Mesendoderm (in vitro differentiated cells): ENCODE measurements at regions not wholly inside any gene's neighbourhood (a gene's known extent, or its start where the extent isn't known, plus 50 kb on each side); places are given as distances from the start of the nearest gene placed in this dataset.
A peak's percentile ranks its signal among the peaks of the same experiment; 100 is the strongest.

Source experiments
- DNase-seq: peaks from one replicate; pipeline ENCODE4 v3.0.0; 2013
- H2AK5ac ChIP-seq: 2 replicates; pipeline ENCODE4 v1.6.1; 2013; ENCODE audit warnings: low read length, inconsistent platforms
- H2BK120ac ChIP-seq: 2 replicates; pipeline ENCODE4 v1.6.1; 2013; ENCODE audit warnings: low read depth, mild to moderate bottlenecking, low read length, moderate library complexity, mixed read lengths
- H2BK15ac ChIP-seq: replicated peaks from 2 replicates; pipeline ENCODE4 v1.6.1; 2013; ENCODE audit warnings: low read depth, mild to moderate bottlenecking, moderate library complexity
- H2BK5ac ChIP-seq: 2 replicates; pipeline ENCODE4 v1.6.1; 2013; ENCODE audit warnings: low read length, inconsistent platforms
- H3K18ac ChIP-seq: 2 replicates; pipeline ENCODE4 v1.6.1; 2013; ENCODE audit warnings: mild to moderate bottlenecking, low read length, mixed read lengths
- H3K23ac ChIP-seq: one replicate; pipeline ENCODE4 v1.6.1; 2013; ENCODE audit warnings: low read length
- H3K27ac ChIP-seq: 2 replicates; pipeline ENCODE4 v1.5.1; 2013; ENCODE audit warnings: low read depth, mild to moderate bottlenecking, inconsistent platforms, low read length, moderate library complexity
- H3K27me3 ChIP-seq: 2 replicates; pipeline ENCODE4 v1.6.1; 2013; ENCODE audit warnings: low read length, control low read depth, mild to moderate bottlenecking, inconsistent platforms; ENCODE audit not compliant: insufficient read depth, poor library complexity
- H3K36me3 ChIP-seq: 2 replicates; pipeline ENCODE4 v1.6.1; 2013; ENCODE audit warnings: low read length, inconsistent platforms; ENCODE audit not compliant: control insufficient read depth, insufficient read depth
- H3K4ac ChIP-seq: one replicate; pipeline ENCODE4 v1.6.1; 2013; ENCODE audit warnings: low read depth, mild to moderate bottlenecking, low read length, moderate library complexity
- H3K4me1 ChIP-seq: 2 replicates; pipeline ENCODE4 v1.6.1; 2013; ENCODE audit warnings: low read depth, low read length, inconsistent platforms; ENCODE audit not compliant: control insufficient read depth
- H3K4me2 ChIP-seq: 2 replicates; pipeline ENCODE4 v1.6.1; 2013; ENCODE audit warnings: low read length
- H3K4me3 ChIP-seq: 2 replicates; pipeline ENCODE4 v1.5.1; 2013; ENCODE audit warnings: mild to moderate bottlenecking, low read length
- H3K56ac ChIP-seq: one replicate; pipeline ENCODE4 v1.6.1; 2013; ENCODE audit warnings: low read length
- H3K79me1 ChIP-seq: 2 replicates; pipeline ENCODE4 v1.6.1; 2013; ENCODE audit warnings: low read length, inconsistent platforms
- H3K79me2 ChIP-seq: 2 replicates; pipeline ENCODE4 v1.6.1; 2013; ENCODE audit warnings: mild to moderate bottlenecking, low read length; ENCODE audit not compliant: control insufficient read depth, insufficient read depth
- H3K9ac ChIP-seq: 2 replicates; pipeline ENCODE4 v1.6.1; 2013; ENCODE audit warnings: low read length, inconsistent platforms
- H4K5ac ChIP-seq: one replicate; pipeline ENCODE4 v1.6.1; 2013; ENCODE audit warnings: low read length
- H4K8ac ChIP-seq: one replicate; pipeline ENCODE4 v1.6.1; 2013; ENCODE audit warnings: low read depth, mild to moderate bottlenecking, control low read depth, low read length, moderate library complexity
- WGBS: extraction: QIAGEN DNeasy Blood & Tissue Kit; methylation state at CpG from one replicate; pipeline ENCODE4 v1.1.7; 2013; ENCODE audit warnings: low lambda C conversion rate, missing lambda C conversion rate; ENCODE audit not compliant: insufficient coverage; ENCODE audit errors: extremely low coverage; 5-methylcytosine and 5-hydroxymethylcytosine counted together

GRCh38 chr1:244341455-244342450, 110.0 kb downstream of the ADSS2 start:
- peak overlapping the region; percentile 96 for H3K4ac ChIP-seq
- no peaks in the 10 kb centered on the region for H3K27me3 ChIP-seq
- peak overlapping the region; percentile 41 for H3K9ac ChIP-seq
- peak overlapping the region; percentile 92 for H3K18ac ChIP-seq
- H3K79me2 ChIP-seq: no peaks in the 10 kb centered on the region
- peaks cover 4% of the 10 kb centered on the region for H3K4me1 ChIP-seq
- H3K27ac ChIP-seq: peak overlapping the region; percentile 77
- peak overlapping the region; percentile 60 for H4K8ac ChIP-seq
- peak overlapping the region; percentile 66 for H3K56ac ChIP-seq
- no peaks in the 10 kb centered on the region for H3K79me1 ChIP-seq
- peak overlapping the region; percentile 75 for H2BK5ac ChIP-seq
- no peak overlapping the region for H3K23ac ChIP-seq
- DNase-seq: peak; percentile 95
- H2BK120ac ChIP-seq: peak overlapping the region; percentile 96
- no peak overlapping the region for H3K4me2 ChIP-seq
- no peak overlapping the region for H2BK15ac ChIP-seq
- H4K5ac ChIP-seq: no peak overlapping the region
- H3K36me3 ChIP-seq: no peaks in the 10 kb centered on the region
- H3K4me3 ChIP-seq: no peak overlapping the region
- peak overlapping the region; percentile 9 for H2AK5ac ChIP-seq
- WGBS: no CpG with 5 or more reads among the region's 16 CpGs

GRCh38 chr1:244344001-244344400, 107.7 kb downstream of the ADSS2 start:
- H3K27me3 ChIP-seq: no peaks in the 10 kb centered on the region
- no peak overlapping the region for H2BK120ac ChIP-seq
- no peak overlapping the region for H3K4me3 ChIP-seq
- H3K27ac ChIP-seq: no peak overlapping the region
- H2BK5ac ChIP-seq: no peak overlapping the region
- H3K23ac ChIP-seq: no peak overlapping the region
- H2AK5ac ChIP-seq: peak overlapping the region; percentile 14
- H3K56ac ChIP-seq: no peak overlapping the region
- no peak overlapping the region for H4K5ac ChIP-seq
- H3K36me3 ChIP-seq: no peaks in the 10 kb centered on the region
- peak overlapping the region; percentile 72 for H3K4ac ChIP-seq
- DNase-seq: no peak
- no CpG with 5 or more reads among the region's 6 CpGs for WGBS
- H3K18ac ChIP-seq: no peak overlapping the region
- no peak overlapping the region for H2BK15ac ChIP-seq
- no peaks in the 10 kb centered on the region for H3K79me2 ChIP-seq
- no peak overlapping the region for H4K8ac ChIP-seq
- H3K4me1 ChIP-seq: peaks cover 4% of the 10 kb centered on the region
- no peaks in the 10 kb centered on the region for H3K79me1 ChIP-seq
- no peak overlapping the region for H3K9ac ChIP-seq
- no peak overlapping the region for H3K4me2 ChIP-seq

- WGBS: no CpG with 5 or more reads among the region's 6 CpGs
- H3K27me3 ChIP-seq: no peaks in the 10 kb centered on the region
- H3K9ac ChIP-seq: no peak overlapping the region
- no peak overlapping the region for H3K4ac ChIP-seq
- no peaks in the 10 kb centered on the region for H3K79me2 ChIP-seq
- no peak overlapping the region for H3K4me3 ChIP-seq
- no peak overlapping the region for H2BK15ac ChIP-seq
- no peak overlapping the region for H3K23ac ChIP-seq
- H3K56ac ChIP-seq: no peak overlapping the region
- H2BK120ac ChIP-seq: no peak overlapping the region
- H2AK5ac ChIP-seq: no peak overlapping the region
- no peak overlapping the region for H3K27ac ChIP-seq
- H3K4me2 ChIP-seq: no peak overlapping the region
- H3K79me1 ChIP-seq: no peaks in the 10 kb centered on the region
- H3K18ac ChIP-seq: no peak overlapping the region
- no peaks in the 10 kb centered on the region for H3K36me3 ChIP-seq
- DNase-seq: no peak
- H2BK5ac ChIP-seq: no peak overlapping the region
- no peak overlapping the region for H4K5ac ChIP-seq
- H3K4me1 ChIP-seq: peaks cover 1% of the 10 kb centered on the region
- H4K8ac ChIP-seq: no peak overlapping the region
Measured at GRCh38 chr1:244346972-244347618, 104.6 kb downstream of the ADSS2 start.

- DNase-seq: no peak
- H3K18ac ChIP-seq: no peak overlapping the region
- H3K27me3 ChIP-seq: no peaks in the 10 kb centered on the region
- H3K4ac ChIP-seq: no peak overlapping the region
- H4K8ac ChIP-seq: no peak overlapping the region
- H2AK5ac ChIP-seq: no peak overlapping the region
- H4K5ac ChIP-seq: no peak overlapping the region
- no CpG with 5 or more reads among the region's 3 CpGs for WGBS
- peaks cover 7% of the 10 kb centered on the region for H3K4me1 ChIP-seq
- H3K4me3 ChIP-seq: no peak overlapping the region
- H3K56ac ChIP-seq: no peak overlapping the region
- H3K79me2 ChIP-seq: no peaks in the 10 kb centered on the region
- H3K23ac ChIP-seq: no peak overlapping the region
- no peak overlapping the region for H2BK120ac ChIP-seq
- H3K36me3 ChIP-seq: no peaks in the 10 kb centered on the region
- no peaks in the 10 kb centered on the region for H3K79me1 ChIP-seq
- no peak overlapping the region for H3K27ac ChIP-seq
- H3K4me2 ChIP-seq: no peak overlapping the region
- H3K9ac ChIP-seq: no peak overlapping the region
- H2BK5ac ChIP-seq: no peak overlapping the region
- H2BK15ac ChIP-seq: no peak overlapping the region
Measured at GRCh38 chr1:244347942-244348341, 103.8 kb downstream of the ADSS2 start.

GRCh38 chr1:244349103-244349531, 102.6 kb downstream of the ADSS2 start:
- Histone ChIP-seq H3K79me1 (no peaks in the 10 kb centered on the region), H2BK15ac (no peak overlapping the region), H2AK5ac (peak overlapping the region; percentile 43), H3K4me2 (no peak overlapping the region), H2BK5ac (peak overlapping the region; percentile 41), H2BK120ac (peak overlapping the region; percentile 67), H3K4me3 (no peak overlapping the region), H3K4ac (peak overlapping the region; percentile 62), H3K9ac (no peak overlapping the region), H3K56ac (peak overlapping the region; percentile 15), H3K4me1 (peaks cover 12% of the 10 kb centered on the region), H3K36me3 (no peaks in the 10 kb centered on the region), H3K18ac (peak overlapping the region; percentile 80), H3K79me2 (no peaks in the 10 kb centered on the region), H4K8ac (no peak overlapping the region), H4K5ac (no peak overlapping the region), H3K23ac (no peak overlapping the region), H3K27me3 (no peaks in the 10 kb centered on the region), H3K27ac (no peak overlapping the region)
- DNase-seq: no peak
- no CpG with 5 or more reads among the region's 8 CpGs for WGBS
